Adrenal gland (tissue), 5 donors: ENCODE measurements at regions not wholly inside any gene's neighbourhood (a gene's known extent, or its start where the extent isn't known, plus 50 kb on each side); places are given as distances from the start of the nearest gene placed in this dataset.

Source experiments
- CTCF ChIP-seq, 6 experiments: fragments of 450-650 bp in 4 of 6; fragments of 200-600 bp in 2 of 6; sonication (generic) in 1 of 6; IDR thresholded peaks; 1 replicate in 5 of 6; 2 replicates in 1 of 6; pipeline versions ENCODE4 v1.5.1 to v1.8.0; 2016 to 2021; ENCODE audit warnings: antibody characterized with exemption in 6 of 6, mild to moderate bottlenecking in 2 of 6, moderate library complexity in 1 of 6
- POLR2A ChIP-seq, 2 donors: fragments of 450-650 bp; IDR thresholded peaks; one replicate each; pipeline ENCODE4 v1.6.1; 2017; ENCODE audit warnings: antibody characterized with exemption in 2 of 2, mild to moderate bottlenecking in 2 of 2, moderate library complexity in 1 of 2
- donor health status: DM: no; HTN: no; CAD: no.

GRCh38 chr5:89458332-89458656, 575.3 kb upstream of the MEF2C start:
- TF ChIP-seq CTCF (IDR thresholded peaks at IDR 0.05) (no peak), POLR2A (IDR thresholded peaks at IDR 0.05) (no peak)
